ENCODE measurements at regions not wholly inside any gene's neighbourhood (a gene's known extent, or its start where the extent isn't known, plus 50 kb on each side); places are given as distances from the start of the nearest gene placed in this dataset.

DNA sequence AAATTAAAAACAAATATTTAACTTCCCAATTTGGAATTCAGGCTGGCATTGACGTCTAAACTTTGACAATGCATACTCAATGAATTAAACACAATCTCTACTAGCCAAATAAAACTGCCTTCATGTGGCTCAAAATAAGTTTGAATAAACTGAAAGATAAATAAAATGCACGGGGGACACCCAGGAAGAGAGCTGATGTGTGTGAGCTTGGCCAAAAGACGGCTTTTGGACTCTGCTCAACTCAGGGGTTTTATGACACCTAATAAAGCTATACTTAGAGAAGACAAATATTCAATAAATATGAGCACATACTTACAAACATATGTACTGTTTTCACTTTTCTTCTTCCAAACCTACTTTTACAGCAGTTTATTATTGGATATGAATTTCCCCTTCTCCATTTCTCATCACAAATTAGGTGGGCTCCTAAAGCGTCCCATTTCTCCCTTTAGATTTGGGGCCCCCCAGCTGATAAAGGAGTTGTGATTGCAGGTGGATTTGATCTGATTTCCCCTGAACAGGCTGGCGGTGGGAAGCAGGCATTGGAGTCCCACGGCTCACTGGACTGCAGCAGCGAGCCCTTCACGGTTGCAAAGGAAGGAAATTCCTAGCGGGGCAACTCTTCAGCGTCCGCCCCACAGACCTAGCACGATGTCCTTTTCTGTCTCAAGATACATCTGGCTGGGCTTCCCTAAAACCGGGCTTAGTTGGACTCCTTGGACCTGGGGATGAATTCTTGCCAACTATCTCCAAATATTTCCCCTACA lies 79.6 kb downstream of the INSIG1 start:
- no peak overlapping the region; a peak in 1 of 8 replicates for H3K4me3 ChIP-seq (ENCODE audit: extremely low read depth in 1 of 4, insufficient read depth in 2 of 4, low read depth in 3 of 4, low read length in 4 of 4)
- peaks cover 40 to 42% of the 10 kb centered on the region in 2 experiments for H4K20me1 ChIP-seq (replicated peaks in 1 of 2; ENCODE audit: control insufficient read depth in 1 of 2, insufficient read depth in 2 of 2, low read length in 2 of 2)
- no peaks in the 10 kb centered on the region for H3K79me2 ChIP-seq (ENCODE audit: control insufficient read depth in 1 of 2, insufficient read depth in 2 of 2, low read length in 2 of 2)
- ChIA-PET CTCF (ENCODE audit: partially characterized antibody) (interaction anchor here (1.1 to 6.3 kb wide), 9 partner anchors 8 to 166 kb away, joined by 3 to 81 read pairs (median 5); no protein-coding TSS in a partner anchor), POLR2A (ENCODE audit: partially characterized antibody) (interaction anchor here (0.6 to 1.5 kb wide), 2 partner anchors 76 to 1221 kb away, joined by 4 read pairs; no protein-coding TSS in a partner anchor)
- H2BK12ac ChIP-seq (ENCODE audit: low read depth, low read length): no peak overlapping the region
- no peak overlapping the region for H4K91ac ChIP-seq (replicated peaks; ENCODE audit: insufficient read length, low read length)
- peaks cover 98 to 100% (median 99%) of the 10 kb centered on the region in 4 experiments for H3K27me3 ChIP-seq (replicated peaks in 1 of 4; ENCODE audit: control insufficient read depth in 3 of 4, extremely low read depth in 1 of 4, insufficient read depth in 3 of 4, low read length in 3 of 4)
- no peaks in the 10 kb centered on the region for H3K79me1 ChIP-seq (ENCODE audit: low read depth, low read length)
- no peak overlapping the region for H3K56ac ChIP-seq (replicated peaks; ENCODE audit: insufficient read length, low read depth, low read length)
- no peaks in the 10 kb centered on the region; a peak in 2 of 4 replicates for H3K9me3 ChIP-seq (ENCODE audit: insufficient read depth in 2 of 2, low read depth in 1 of 2, low read length in 1 of 2)
- no peak overlapping the region for H3K23ac ChIP-seq (ENCODE audit: insufficient read length)
- 14% methylated on average over 13 of the region's 13 CpGs; no CpG with 5 or more reads in 1 of the 2 experiments for WGBS, 2 experiments (ENCODE audit: extremely low coverage in 1 of 2, insufficient coverage in 1 of 2, insufficient read length in 1 of 2, insufficient replicate concordance in 2 of 2, low coverage in 1 of 2, low lambda C conversion rate in 2 of 2, missing lambda C conversion rate in 1 of 2)
- H2BK5ac ChIP-seq (ENCODE audit: low read depth, low read length): no peak overlapping the region
- peak overlapping the region in 1 of 2 experiments; percentile 25; a peak in 1 of 4 replicates for H3K4me2 ChIP-seq (ENCODE audit: insufficient read depth in 1 of 2, low read depth in 2 of 2, low read length in 2 of 2)
- TF ChIP-seq CBX8 (IDR thresholded peaks at IDR 0.05; ENCODE audit: borderline replicate concordance, low read depth, low read length): peak; percentile 78; the same call in 1 of the 2 replicates
- peak; percentile 99 for TF ChIP-seq RNF2 (IDR thresholded peaks at IDR 0.05; ENCODE audit: borderline replicate concordance, low read depth, low read length, missing control alignments, poor library complexity, severe bottlenecking)
- no peak for TF ChIP-seq KDM5A (IDR thresholded peaks at IDR 0.05; ENCODE audit: low read length)
- no peak for TF ChIP-seq KDM1A (IDR thresholded peaks at IDR 0.05; ENCODE audit: borderline replicate concordance, low read length)
- FAIRE-seq (no peak), DNase-seq (ENCODE audit: low read depth in 1 of 2, low spot score in 2 of 2) (no peak)
- H3K4me1 ChIP-seq (replicated peaks in 1 of 4; ENCODE audit: control insufficient read depth in 3 of 4, insufficient read depth in 4 of 4, low read length in 3 of 4): peaks cover 0 to 28% (median 15%) of the 10 kb centered on the region in 4 experiments; a peak in 5 of 7 replicates
- no peak overlapping the region for H2BK20ac ChIP-seq (ENCODE audit: low read length)
- H3K27ac ChIP-seq (ENCODE audit: low read depth, low read length): no peak overlapping the region
- H3K36me3 ChIP-seq (ENCODE audit: control insufficient read depth in 2 of 4, insufficient read depth in 4 of 4, low read length in 3 of 4): peaks cover 0 to 8% (median 0%) of the 10 kb centered on the region in 4 experiments; a peak in 1 of 8 replicates
- no peak overlapping the region for H4K8ac ChIP-seq (ENCODE audit: extremely low read depth, insufficient read depth, low read length)
- H3K4ac ChIP-seq (replicated peaks; ENCODE audit: insufficient read length, low read depth, low read length): no peak overlapping the region
- H2BK15ac ChIP-seq (ENCODE audit: low read length): no peak overlapping the region
- no peak overlapping the region for H4K5ac ChIP-seq (ENCODE audit: insufficient read length, low read depth, low read length)
- H2AFZ ChIP-seq (ENCODE audit: low read length): no peak overlapping the region
- no peak overlapping the region for H2BK120ac ChIP-seq (replicated peaks; ENCODE audit: low read depth, low read length)
- no peak overlapping the region for H3K18ac ChIP-seq (ENCODE audit: extremely low read depth, low read length)
- H3K23me2 ChIP-seq (ENCODE audit: low read depth, low read length): peaks cover 3% of the 10 kb centered on the region
- H3K9ac ChIP-seq (replicated peaks in 1 of 4; ENCODE audit: extremely low read depth in 1 of 4, low read depth in 3 of 4, low read length in 3 of 4): no peak overlapping the region
- H2AK5ac ChIP-seq (ENCODE audit: low read depth, low read length): no peak overlapping the region
- no peak overlapping the region for H3K14ac ChIP-seq (ENCODE audit: insufficient read length)
